ENCODE measurements at regions not wholly inside any gene's neighbourhood (a gene's known extent, or its start where the extent isn't known, plus 50 kb on each side); places are given as distances from the start of the nearest gene placed in this dataset.

DNA sequence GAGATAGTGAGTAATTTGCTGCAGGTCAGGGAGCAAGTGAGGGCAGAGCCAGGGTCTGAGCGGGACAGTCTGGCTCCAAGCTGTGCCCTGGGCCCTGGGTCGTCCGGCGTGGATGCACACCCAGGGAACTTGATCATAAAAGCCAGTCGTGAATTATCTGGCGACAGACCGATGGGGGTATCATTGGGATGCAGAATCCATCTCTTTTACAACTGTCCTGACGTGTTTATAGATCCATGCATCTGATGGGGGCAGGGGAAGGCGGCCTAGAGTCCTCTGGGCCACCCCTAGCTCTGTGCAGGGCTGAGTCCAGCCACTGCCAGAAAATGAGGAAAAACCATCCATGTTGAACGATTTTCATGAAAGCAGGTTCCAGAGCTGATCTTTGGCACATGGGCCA is 332.8 kb downstream of the C16orf95 start:
- TF ChIP-seq, protein P1, sequence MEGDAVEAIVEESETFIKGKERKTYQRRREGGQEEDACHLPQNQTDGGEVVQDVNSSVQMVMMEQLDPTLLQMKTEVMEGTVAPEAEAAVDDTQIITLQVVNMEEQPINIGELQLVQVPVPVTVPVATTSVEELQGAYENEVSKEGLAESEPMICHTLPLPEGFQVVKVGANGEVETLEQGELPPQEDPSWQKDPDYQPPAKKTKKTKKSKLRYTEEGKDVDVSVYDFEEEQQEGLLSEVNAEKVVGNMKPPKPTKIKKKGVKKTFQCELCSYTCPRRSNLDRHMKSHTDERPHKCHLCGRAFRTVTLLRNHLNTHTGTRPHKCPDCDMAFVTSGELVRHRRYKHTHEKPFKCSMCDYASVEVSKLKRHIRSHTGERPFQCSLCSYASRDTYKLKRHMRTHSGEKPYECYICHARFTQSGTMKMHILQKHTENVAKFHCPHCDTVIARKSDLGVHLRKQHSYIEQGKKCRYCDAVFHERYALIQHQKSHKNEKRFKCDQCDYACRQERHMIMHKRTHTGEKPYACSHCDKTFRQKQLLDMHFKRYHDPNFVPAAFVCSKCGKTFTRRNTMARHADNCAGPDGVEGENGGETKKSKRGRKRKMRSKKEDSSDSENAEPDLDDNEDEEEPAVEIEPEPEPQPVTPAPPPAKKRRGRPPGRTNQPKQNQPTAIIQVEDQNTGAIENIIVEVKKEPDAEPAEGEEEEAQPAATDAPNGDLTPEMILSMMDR (IDR thresholded peaks at IDR 0.05): no peak
- no peak for TF ChIP-seq ZFX (IDR thresholded peaks at IDR 0.05; ENCODE audit: borderline replicate concordance)

Measured in 22Rv1 (cell line).